IPS-18a (cell line): ENCODE measurements at regions not wholly inside any gene's neighbourhood (a gene's known extent, or its start where the extent isn't known, plus 50 kb on each side); places are given as distances from the start of the nearest gene placed in this dataset.

Experiments
- H3K27ac ChIP-seq: one replicate; pipeline ENCODE4 v1.5.1; 2013; ENCODE audit warnings: low read length
- H3K27me3 ChIP-seq: one replicate; pipeline ENCODE4 v1.6.1; 2013; ENCODE audit warnings: mild to moderate bottlenecking, low read length; ENCODE audit not compliant: control insufficient read depth, insufficient read depth
- H3K36me3 ChIP-seq: one replicate; pipeline ENCODE4 v1.6.1; 2013; ENCODE audit warnings: low read depth, low read length; ENCODE audit not compliant: control insufficient read depth
- H3K4me1 ChIP-seq: one replicate; pipeline ENCODE4 v1.6.1; 2013; ENCODE audit warnings: low read depth, low read length; ENCODE audit not compliant: control insufficient read depth
- H3K4me3 ChIP-seq: one replicate; pipeline ENCODE4 v1.5.1; 2013; ENCODE audit warnings: low read length
- H3K9ac ChIP-seq: one replicate; pipeline ENCODE4 v1.6.1; 2013; ENCODE audit warnings: mild to moderate bottlenecking, low read length, moderate library complexity
- H3K9me3 ChIP-seq: one replicate; pipeline ENCODE4 v1.6.1; 2013; ENCODE audit warnings: low read depth, low read length; ENCODE audit not compliant: control insufficient read depth

- no peak overlapping the region for H3K9ac ChIP-seq
- H3K36me3 ChIP-seq = no peaks in the 10 kb centered on the region
- H3K27me3 ChIP-seq = no peaks in the 10 kb centered on the region
- no peak overlapping the region for H3K4me3 ChIP-seq
- H3K4me1 ChIP-seq = no peaks in the 10 kb centered on the region
- H3K9me3 ChIP-seq = no peaks in the 10 kb centered on the region
- H3K27ac ChIP-seq = no peak overlapping the region
Observed at GRCh38 chr21:21605521-21605920, 607.3 kb downstream of the NCAM2 start.

DNA sequence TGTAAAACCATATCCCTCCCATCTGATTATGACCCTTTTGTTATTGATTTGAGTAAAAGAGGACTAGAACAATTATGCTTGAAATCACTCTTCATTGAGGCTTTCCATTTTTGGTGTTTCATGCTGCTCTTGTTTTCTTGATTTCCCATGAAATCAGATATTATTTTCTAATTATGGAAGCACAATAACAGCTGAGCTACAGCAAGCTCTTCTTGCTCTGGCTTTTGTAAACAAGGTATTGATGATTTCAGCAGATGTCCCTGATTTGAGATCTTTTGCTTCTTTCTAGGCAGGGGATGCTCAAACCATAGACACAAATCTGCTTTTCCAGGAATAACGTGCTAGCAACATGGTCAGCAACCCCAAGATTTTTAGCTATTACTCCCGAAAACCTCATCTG lies 607.8 kb downstream of the NCAM2 start:
- Histone ChIP-seq H3K9ac (no peak overlapping the region), H3K9me3 (no peaks in the 10 kb centered on the region), H3K27me3 (no peaks in the 10 kb centered on the region), H3K4me3 (no peak overlapping the region), H3K27ac (no peak overlapping the region), H3K4me1 (no peaks in the 10 kb centered on the region), H3K36me3 (no peaks in the 10 kb centered on the region)

DNA sequence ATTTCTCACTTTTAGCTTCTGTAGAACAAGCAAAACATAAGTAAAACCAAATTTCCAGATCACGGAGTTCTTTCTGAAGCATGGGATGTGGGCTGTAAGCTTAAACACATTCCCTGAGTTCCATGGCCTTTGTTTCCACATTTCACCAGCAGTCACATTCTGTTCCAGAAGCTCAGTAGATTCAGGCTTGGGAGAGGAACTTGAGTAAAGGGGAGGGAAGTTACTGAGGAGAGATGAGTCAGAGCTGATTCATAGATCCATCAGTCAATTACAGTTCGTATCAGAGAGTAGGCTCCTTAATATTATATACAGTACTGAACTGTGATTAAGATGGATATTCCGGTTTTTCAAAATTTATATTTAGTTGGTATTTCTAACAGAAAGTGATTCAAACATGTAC lies 614.3 kb downstream of the NCAM2 start:
- Histone ChIP-seq H3K4me3 (no peak overlapping the region), H3K27ac (no peak overlapping the region), H3K4me1 (peaks cover 6% of the 10 kb centered on the region), H3K27me3 (no peaks in the 10 kb centered on the region), H3K9ac (no peak overlapping the region), H3K9me3 (no peaks in the 10 kb centered on the region), H3K36me3 (no peaks in the 10 kb centered on the region)

- no peak overlapping the region for H3K4me3 ChIP-seq
- H3K27ac ChIP-seq = no peak overlapping the region
- H3K9me3 ChIP-seq = no peaks in the 10 kb centered on the region
- H3K4me1 ChIP-seq = peaks cover 6% of the 10 kb centered on the region
- H3K36me3 ChIP-seq = no peaks in the 10 kb centered on the region
- no peaks in the 10 kb centered on the region for H3K27me3 ChIP-seq
- no peak overlapping the region for H3K9ac ChIP-seq
Observed at GRCh38 chr21:21614966-21615365, 616.8 kb downstream of the NCAM2 start.

- Histone ChIP-seq H3K9me3 (no peaks in the 10 kb centered on the region), H3K27me3 (no peaks in the 10 kb centered on the region), H3K4me3 (no peak overlapping the region), H3K9ac (no peak overlapping the region), H3K4me1 (no peaks in the 10 kb centered on the region), H3K36me3 (no peaks in the 10 kb centered on the region), H3K27ac (no peak overlapping the region)
Observed at GRCh38 chr21:21622460-21623234, 624.4 kb downstream of the NCAM2 start.

GRCh38 chr21:21624674-21625073 lies 626.5 kb downstream of the NCAM2 start:
- H3K9ac ChIP-seq = no peak overlapping the region
- no peak overlapping the region for H3K27ac ChIP-seq
- H3K27me3 ChIP-seq = no peaks in the 10 kb centered on the region
- no peaks in the 10 kb centered on the region for H3K9me3 ChIP-seq
- H3K4me1 ChIP-seq = no peaks in the 10 kb centered on the region
- no peaks in the 10 kb centered on the region for H3K36me3 ChIP-seq
- no peak overlapping the region for H3K4me3 ChIP-seq

DNA sequence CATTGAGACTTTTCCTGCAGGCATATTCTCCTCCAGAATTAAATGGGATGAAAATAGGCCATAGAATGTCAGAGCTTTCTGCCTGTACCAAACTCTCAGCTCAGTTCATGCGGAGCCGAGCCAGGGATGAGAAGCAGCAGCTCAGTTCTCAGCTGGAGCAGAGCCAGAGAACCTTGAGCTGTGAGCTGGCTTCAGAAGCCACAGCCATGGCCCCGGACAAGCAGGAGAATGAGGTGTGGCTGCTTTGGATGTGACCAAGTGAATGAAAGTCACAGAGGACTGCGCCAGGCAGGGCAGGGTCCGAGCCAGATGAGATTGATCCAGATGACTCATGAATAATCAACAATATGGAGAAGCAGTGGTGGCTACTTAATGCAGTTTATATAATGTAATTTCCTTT lies 633.8 kb downstream of the NCAM2 start:
- no peaks in the 10 kb centered on the region for H3K27me3 ChIP-seq

GRCh38 chr21:21632926-21633325 lies 634.7 kb downstream of the NCAM2 start:
- H3K27ac ChIP-seq = no peak overlapping the region
- H3K9me3 ChIP-seq = no peaks in the 10 kb centered on the region
- H3K27me3 ChIP-seq = no peaks in the 10 kb centered on the region
- H3K4me1 ChIP-seq = no peaks in the 10 kb centered on the region
- no peak overlapping the region for H3K9ac ChIP-seq
- H3K4me3 ChIP-seq = no peak overlapping the region
- H3K36me3 ChIP-seq = no peaks in the 10 kb centered on the region

More for the DNA sequence above, 633.8 kb downstream of the NCAM2 start:
- H3K27ac ChIP-seq = no peak overlapping the region
- no peaks in the 10 kb centered on the region for H3K9me3 ChIP-seq
- H3K4me3 ChIP-seq = no peak overlapping the region
- H3K36me3 ChIP-seq = no peaks in the 10 kb centered on the region
- no peak overlapping the region for H3K9ac ChIP-seq
- H3K4me1 ChIP-seq = no peaks in the 10 kb centered on the region

GRCh38 chr21:21661741-21662140 lies 663.5 kb downstream of the NCAM2 start:
- no peak overlapping the region for H3K27ac ChIP-seq
- no peaks in the 10 kb centered on the region for H3K27me3 ChIP-seq
- H3K4me3 ChIP-seq = no peak overlapping the region
- H3K36me3 ChIP-seq = no peaks in the 10 kb centered on the region
- H3K9me3 ChIP-seq = no peaks in the 10 kb centered on the region
- no peaks in the 10 kb centered on the region for H3K4me1 ChIP-seq
- H3K9ac ChIP-seq = no peak overlapping the region

- Histone ChIP-seq H3K9ac (no peak overlapping the region), H3K27ac (no peak overlapping the region), H3K36me3 (no peaks in the 10 kb centered on the region), H3K9me3 (no peaks in the 10 kb centered on the region), H3K4me3 (no peak overlapping the region), H3K4me1 (no peaks in the 10 kb centered on the region), H3K27me3 (no peaks in the 10 kb centered on the region)
Observed at GRCh38 chr21:21662776-21663175, 664.6 kb downstream of the NCAM2 start.

GRCh38 chr21:21664871-21665270 lies 666.7 kb downstream of the NCAM2 start:
- Histone ChIP-seq H3K27me3 (no peaks in the 10 kb centered on the region), H3K9ac (no peak overlapping the region), H3K36me3 (no peaks in the 10 kb centered on the region), H3K27ac (no peak overlapping the region), H3K4me3 (no peak overlapping the region), H3K9me3 (no peaks in the 10 kb centered on the region), H3K4me1 (no peaks in the 10 kb centered on the region)

GRCh38 chr21:21666689-21667088 lies 668.5 kb downstream of the NCAM2 start:
- H3K27me3 ChIP-seq = no peaks in the 10 kb centered on the region
- H3K4me3 ChIP-seq = no peak overlapping the region
- no peaks in the 10 kb centered on the region for H3K9me3 ChIP-seq
- H3K36me3 ChIP-seq = no peaks in the 10 kb centered on the region
- H3K4me1 ChIP-seq = no peaks in the 10 kb centered on the region
- no peak overlapping the region for H3K9ac ChIP-seq
- H3K27ac ChIP-seq = no peak overlapping the region
